ENCODE measurements at regions not wholly inside any gene's neighbourhood (a gene's known extent, or its start where the extent isn't known, plus 50 kb on each side); places are given as distances from the start of the nearest gene placed in this dataset.

DNA sequence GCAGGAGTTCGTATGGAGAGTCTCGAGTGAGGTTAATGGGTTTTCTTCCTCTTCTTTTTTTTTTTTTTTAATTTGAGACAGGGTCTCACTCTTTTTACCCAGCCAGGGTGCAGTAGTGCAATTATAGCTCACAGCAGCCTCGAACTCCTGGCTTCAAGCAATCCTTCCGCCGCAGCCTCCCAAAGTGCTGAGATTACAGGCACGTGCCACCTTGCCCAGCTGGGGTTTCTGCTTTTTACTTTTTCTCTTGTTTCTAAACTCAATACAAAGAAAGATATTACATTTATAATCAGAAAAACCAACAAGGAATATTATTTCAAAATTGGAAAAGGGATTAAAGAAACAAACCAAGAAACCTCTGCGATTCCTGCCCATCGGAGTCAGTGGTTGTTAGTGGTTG, 175.9 kb downstream of the SEC14L1 start:
- TF ChIP-seq ZFX (IDR thresholded peaks at IDR 0.05) = no peak
- TF ChIP-seq CTCF (conservative IDR thresholded peaks at IDR 0.05) = no peak
- no peak overlapping the region for H3K27ac ChIP-seq

DNA sequence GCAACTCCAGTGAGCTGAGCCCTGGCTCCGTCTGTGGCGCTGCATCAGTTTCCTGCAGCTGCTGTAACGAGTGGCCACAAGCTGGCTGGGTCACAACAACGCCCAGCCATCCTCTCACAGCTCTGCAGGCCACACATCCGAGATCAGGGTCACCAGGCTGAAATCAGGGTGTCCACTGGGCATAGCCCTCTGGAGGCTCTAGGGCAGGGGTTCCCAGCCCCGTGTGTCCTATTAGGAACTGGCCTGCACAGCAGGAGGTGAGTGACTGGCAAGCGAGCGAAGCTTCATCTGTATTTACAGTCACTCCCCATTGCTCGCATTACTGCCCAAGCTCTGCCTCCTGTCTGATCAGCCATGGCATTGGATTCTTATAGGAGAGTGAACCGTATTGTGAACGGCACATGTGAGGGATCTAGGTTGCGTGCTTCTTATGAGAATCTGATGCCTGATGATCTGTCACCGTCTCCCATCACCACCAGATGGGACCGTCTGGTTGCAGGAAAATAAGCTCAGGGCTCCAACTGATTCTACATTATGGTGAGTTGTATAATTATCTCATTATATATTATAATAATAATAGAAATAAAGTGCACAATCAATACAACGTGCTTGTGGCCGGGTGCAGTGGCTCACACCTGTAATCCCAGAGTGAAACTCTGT, 176.5 kb downstream of the SEC14L1 start:
- no peak for TF ChIP-seq CTCF (conservative IDR thresholded peaks at IDR 0.05)
- no peak for TF ChIP-seq ZFX (IDR thresholded peaks at IDR 0.05)
- no peak overlapping the region for H3K27ac ChIP-seq

DNA sequence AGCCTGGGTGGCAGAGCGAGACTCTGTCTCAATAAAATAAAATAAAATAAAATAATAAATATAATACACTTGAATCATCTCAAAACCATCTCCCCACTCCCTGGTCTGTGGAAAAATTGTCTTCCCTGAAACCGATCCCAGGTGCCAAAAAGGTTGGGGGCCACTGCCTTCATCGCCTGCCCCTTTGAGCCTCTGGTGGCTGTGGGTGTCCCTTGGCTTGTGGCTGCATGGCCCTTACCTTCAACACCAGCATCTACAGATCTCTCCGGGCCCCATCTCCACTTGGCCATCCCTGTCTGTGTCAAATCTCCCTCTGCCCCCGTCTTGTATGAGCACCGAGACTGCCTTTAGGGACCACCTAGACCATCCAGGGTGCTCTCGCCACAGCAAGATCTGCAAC, 177.3 kb downstream of the SEC14L1 start:
- H3K27ac ChIP-seq = no peak overlapping the region
- TF ChIP-seq CTCF (conservative IDR thresholded peaks at IDR 0.05) = no peak
- TF ChIP-seq ZFX (IDR thresholded peaks at IDR 0.05) = no peak

GRCh38 chr17:77318491-77319210, 177.9 kb downstream of the SEC14L1 start:
- H3K27ac ChIP-seq = no peak overlapping the region
- no peak for TF ChIP-seq ZFX (IDR thresholded peaks at IDR 0.05)
- TF ChIP-seq CTCF (conservative IDR thresholded peaks at IDR 0.05) = no peak

GRCh38 chr17:77319211-77320043, 178.7 kb downstream of the SEC14L1 start:
- H3K27ac ChIP-seq = no peak overlapping the region
- TF ChIP-seq ZFX (IDR thresholded peaks at IDR 0.05) (no peak), CTCF (conservative IDR thresholded peaks at IDR 0.05) (no peak)

GRCh38 chr17:77320044-77320440, 179.3 kb downstream of the SEC14L1 start:
- TF ChIP-seq ZFX (IDR thresholded peaks at IDR 0.05) (no peak), CTCF (conservative IDR thresholded peaks at IDR 0.05) (no peak)
- no peak overlapping the region for H3K27ac ChIP-seq

Measured in C4-2B (cell line).